HG02588 (cell line): ENCODE measurements at regions not wholly inside any gene's neighbourhood (a gene's known extent, or its start where the extent isn't known, plus 50 kb on each side); places are given as distances from the start of the nearest gene placed in this dataset.
"Not testable (repeated sequence)": the region's sequence is repeated elsewhere in the genome, so short reads cannot be mapped to it uniquely, and the experiment has no call there.

ENCODE experiments used
- ATAC-seq: cut with Tn5 transposase; IDR thresholded peaks from one replicate; pipeline ENCODE4 v1.9.1; 2021; ENCODE audit warnings: mild to moderate bottlenecking, moderate library complexity; ENCODE audit not compliant: unreplicated experiment

DNA sequence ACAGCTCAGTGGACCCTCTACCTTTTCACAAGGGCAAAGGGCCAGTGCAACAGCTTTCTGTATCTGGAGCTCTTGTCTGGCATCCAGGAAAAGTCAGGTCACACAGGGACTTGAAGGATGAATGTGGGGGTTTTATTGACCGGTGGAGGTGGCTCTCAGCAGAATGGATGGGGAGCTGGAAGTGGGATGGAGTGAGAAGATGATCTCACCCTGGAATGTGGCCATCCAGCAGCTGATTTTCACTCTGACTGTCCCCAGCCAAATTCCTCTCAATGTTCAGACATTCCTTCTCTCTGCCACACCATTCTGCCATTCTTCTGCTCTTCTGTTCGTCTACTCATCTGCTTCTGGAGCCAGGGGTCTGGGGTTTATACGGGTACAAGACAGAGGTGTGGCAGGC, 1119.9 kb downstream of the TAF11L14 start:
- no peak for ATAC-seq

DNA sequence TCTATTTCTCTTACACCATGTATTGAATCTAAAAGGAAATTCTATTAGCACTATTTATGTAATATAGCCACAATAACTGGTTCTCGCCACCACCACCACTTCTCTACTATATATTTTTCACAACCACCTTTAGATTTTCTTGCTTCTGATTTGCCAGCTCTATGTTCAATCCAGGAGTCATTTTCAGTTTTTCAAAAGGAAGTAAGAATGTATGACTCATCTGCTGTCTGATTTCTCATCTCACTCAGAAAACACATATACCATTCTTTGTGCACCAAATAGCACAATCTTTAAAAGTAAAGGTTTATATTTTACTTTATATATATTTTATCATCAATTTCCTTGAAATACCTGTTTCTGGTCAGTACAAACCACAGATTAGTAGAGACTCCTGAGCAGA, 1127.5 kb downstream of the TAF11L14 start:
- peak; percentile 81 for ATAC-seq

DNA sequence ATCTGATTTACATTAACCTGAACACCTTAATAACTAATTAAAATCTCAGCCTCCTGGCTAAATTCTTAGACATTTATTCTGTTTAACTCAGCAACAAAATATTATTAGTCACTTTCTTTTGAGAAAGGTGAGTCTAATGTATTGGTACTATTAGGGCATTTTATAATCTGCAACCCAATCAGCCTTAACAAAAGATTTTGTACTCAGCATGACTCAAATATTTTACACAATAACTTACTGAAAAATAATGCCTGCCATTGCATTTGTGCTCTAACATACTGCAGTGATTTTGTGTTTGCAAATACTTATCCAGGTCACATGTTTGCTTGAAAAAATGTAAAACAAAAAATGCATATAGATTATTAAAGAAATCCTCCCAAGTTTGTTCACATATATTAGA, 1129.9 kb downstream of the TAF11L14 start:
- ATAC-seq, result no peak

DNA sequence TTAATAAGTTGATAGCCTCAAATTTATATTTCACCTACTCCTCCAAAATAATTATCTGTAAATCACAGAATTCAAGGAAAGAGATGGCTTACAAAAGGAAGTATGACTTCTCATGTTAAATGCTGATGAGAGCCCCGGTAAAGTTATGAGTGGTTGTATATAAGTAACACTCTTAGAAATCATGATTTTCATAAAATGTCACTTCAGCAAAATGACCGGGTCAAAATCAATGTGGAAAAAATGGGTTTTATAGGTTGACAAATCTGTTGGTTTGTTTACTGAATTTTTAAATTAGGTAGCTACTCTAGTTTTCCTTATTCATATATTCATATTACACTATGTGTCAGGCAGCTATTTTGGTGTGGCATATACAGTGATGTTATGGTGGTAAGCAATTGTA, 1131.0 kb downstream of the TAF11L14 start:
- no peak for ATAC-seq

DNA sequence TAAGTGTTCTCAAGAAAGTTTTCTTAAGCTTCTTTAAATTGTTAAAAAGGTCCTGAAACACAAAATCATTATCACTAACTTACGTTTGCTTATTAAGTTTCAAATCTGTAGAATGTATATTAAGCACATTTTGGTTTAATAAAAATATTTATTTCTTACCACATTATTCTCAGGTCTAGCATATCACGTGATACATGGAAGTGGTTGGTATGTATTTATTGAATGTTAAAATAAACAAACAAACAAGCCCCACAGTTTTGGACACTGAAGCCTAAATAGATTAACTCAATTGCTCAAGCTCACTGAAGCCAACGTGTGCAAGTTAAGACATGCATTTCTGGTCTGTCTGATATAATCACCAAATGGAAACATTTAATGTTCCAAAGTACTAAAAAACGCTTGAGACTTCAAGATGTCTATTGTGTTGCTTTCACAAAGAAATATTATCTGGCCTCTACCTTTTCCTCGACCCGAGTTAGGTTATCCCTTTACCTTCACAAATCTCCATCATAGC, 1136.9 kb downstream of the TAF11L14 start:
- no peak for ATAC-seq

DNA sequence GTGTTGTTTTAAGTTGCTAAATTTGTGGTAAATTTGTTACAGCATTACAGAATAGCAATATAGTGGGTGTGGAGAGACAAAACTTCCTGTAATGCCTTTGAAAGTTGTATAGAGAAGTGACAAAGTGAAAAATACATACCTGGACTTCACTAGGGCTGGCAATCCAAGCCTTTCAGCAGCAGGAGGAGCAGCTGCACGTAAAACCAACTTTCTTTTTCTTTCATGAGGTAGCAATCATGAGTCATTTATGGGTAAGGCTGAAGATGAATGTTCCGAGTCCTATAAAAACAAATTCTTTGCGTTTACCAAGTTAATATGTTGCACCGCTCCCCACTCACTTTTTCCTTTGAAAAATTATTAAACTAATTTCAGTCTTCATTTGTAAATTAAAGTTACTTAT, 1138.2 kb downstream of the TAF11L14 start:
- ATAC-seq, result no peak

DNA sequence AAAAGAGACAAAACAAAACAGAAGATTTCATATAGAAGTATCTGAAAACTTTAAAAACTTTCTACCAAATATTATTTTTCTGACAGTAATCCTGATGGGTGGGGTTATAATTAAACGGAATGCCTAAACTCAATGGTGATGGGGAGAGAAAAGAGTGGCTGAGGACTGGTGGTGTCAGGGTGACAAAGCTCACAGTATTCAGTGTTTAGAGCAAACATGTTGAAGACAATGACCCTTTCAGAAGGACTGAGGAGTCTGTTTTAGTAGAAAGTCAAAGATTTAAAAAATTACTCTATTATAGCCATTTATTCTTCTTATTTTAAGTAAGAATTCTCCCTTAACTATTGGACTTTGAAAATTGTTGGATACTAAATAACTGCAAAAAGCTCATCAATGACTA, 1144.0 kb downstream of the TAF11L14 start:
- ATAC-seq, result no peak

DNA sequence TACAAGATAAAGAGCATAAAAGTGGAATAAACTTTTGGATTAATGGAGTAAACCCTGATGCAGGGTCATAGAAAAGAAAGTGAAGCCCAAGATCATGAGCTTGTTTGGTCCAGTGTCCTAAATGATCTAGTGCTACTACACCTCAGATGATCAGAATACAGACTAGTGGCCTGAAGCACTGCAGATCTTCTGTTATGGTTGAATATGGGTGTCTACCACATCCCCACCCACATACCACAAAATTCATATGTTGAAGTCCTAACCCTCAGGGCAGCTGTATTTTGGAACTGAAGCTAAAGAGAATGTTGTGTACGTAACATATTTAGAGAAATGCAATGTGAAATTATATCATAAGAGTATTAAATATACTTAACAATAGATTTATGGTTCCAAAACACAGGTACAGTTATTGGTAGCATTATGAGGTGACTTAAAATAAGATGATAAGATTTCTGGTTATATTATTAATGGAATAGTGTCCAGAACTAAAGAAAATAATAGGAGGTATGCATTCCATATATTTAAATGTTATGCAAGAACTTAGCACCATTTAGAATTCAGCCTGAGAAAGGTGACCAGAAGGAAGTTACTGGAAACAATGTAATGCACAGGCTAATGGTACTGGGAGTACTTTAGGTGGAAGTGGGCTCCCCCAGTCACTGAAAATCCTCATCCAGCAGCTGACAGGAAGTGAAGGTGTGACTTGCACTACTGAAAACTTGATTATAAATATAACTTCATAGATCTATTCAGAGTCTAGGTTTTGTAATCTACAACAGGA, 1155.1 kb downstream of the TAF11L14 start:
- no peak for ATAC-seq

DNA sequence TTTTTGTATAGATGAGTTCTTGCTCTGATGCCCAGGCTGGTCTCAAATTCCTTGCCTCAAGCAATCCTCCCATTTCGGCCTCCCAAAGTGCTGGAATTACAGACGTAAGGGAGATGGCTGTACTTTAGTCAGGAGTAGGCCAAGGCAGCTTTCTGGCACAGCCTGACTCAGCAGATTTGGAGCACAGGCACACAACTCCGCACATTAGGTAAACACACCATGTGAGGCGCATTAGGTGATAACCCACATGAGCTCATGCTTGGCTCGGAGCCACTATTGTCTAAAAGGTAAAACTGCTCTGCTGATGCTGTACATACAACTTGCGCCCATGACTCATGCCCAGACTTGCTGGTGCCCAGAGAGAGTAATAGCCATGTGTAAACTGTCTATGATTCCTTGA, 1157.9 kb downstream of the TAF11L14 start:
- no peak for ATAC-seq

DNA sequence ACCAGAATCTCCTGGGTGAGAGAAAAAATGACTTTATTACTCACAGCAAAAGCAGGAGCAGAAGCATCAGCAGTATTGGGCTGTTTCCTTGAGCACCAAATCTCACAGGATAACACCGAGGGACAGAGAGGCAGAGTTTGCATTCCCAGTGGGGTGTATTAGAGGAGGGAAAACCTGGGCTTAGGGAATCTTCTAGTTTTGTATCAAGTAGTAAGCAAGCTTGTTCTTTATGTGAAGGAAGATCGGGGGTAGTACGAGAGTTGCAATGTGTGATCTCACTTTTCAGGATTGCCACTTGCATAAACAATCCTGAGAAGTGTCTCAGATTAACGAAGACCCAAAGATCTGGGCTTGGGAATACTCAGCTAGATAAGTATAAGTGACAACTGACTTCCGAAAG, 1163.0 kb downstream of the TAF11L14 start:
- ATAC-seq, result no peak

DNA sequence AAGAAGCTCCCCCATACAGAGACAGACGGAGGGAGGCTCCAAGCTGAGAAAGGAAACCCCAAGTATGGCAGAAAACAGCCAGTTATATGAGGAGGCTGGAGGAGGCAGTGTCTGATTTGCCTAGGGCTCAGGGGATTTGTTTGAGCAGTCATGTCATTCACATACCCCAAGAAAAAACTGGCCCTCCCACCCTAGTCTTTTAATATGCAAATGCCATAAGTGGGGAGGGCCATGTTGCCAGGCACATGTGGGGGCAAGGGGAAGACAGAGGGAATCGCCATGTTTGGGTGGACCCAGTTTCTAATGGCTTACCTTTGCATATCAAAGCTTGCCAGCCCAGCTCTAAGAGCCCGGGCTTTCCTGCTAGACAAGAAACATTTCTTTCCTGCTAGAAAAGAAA, 1163.8 kb downstream of the TAF11L14 start:
- ATAC-seq, result no peak

DNA sequence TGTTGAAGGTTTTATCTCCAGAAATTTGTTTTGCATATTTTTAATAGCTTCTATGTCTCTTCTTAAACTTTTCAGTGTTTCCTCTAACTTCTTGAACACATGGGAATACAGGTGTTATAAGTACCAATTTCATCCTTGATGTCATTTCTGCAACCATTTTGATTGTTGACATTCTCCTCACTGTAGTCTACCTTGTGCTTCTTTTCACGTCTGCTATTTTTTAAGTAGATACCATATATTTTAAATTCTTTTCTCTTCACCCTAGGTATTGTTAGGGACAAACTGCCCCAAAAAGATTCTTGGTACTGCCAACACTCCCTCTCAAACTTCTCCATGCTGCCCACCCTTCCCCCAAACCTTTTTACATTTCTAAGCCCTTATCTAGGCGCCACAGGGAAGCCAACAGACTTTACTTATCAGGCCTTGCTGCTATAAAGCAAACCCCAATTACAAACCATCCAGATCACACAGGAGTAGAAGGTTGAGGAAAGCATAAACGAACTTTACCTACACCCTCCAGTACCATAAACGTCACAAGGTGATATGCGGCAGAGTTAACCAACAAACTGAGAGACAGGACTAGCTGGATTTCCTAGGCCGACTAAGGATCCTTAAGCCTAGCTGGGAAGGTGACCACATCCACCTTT, 1165.3 kb downstream of the TAF11L14 start:
- no peak for ATAC-seq

DNA sequence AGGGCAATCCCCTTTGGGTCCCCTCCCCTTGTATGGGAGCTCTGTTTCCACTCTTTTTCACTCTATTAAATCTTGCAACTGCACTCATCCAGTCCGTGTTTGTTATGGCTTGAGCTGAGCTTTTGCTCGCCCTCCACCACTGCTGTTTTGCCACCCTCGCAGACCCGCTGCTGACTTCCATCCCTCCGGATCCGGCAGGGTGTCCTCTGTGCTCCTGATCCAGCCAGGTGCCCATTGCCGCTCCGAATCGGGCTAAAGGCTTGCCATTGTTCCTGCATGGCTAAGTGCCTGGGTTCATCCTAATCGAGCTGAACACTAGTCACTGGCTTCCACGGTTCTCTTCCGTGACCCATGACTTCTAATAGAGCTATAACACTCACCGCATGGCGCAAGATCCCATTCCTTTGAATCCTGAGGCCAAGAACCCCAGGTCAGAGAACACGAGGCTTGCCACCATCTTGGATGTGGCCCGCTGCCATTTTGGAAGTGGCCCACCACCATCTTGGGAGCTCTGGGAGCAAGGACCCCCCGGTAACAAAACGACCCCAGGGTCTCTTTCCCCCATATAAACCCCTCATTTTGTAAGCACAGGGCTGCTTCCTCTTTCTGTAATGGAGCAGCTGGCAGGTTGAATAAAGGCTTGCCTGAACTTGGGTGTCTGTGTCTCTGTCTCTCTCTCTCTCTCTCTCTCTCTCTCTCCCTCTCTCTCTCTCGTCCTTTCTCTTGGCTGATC, 1166.2 kb downstream of the TAF11L14 start:
- no peak for ATAC-seq

DNA sequence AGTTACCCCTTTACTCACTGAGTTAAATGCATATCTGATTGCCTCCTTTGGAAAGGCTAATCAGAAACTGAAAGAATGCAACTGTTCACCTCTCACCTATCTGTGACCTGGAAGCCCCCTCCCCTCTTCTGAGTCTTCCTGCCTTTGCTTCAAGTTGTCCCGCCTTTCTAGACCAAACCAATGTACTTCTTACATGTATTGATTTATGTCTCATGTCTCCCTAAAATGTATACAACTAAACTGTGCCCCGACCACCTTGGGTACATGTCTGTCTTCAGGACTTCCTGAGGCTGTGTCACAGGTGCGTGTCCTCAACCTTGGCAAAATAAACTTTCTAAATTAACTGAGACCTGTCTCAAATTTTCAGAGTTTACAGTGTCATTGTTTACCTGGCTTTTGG, 1167.2 kb downstream of the TAF11L14 start:
- ATAC-seq, result not testable (repeated sequence)

DNA sequence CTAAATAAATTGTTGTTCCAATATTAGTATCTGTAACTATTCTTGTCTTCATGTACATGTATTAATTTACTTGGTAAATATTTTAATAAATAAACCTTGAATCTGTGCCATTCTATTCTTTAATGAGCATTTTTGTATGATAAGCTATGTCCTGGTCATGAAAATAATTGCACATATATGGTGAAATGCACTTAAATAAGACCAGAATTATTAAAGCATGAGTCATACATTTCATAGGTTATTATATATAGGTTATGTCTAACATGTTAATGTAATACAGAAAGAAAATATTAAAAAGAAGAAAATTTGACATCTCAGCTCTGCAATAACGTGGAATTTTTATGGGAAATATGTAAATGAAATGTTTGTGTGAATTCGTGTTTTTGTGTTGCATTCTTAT, 1168.1 kb downstream of the TAF11L14 start:
- no peak for ATAC-seq

DNA sequence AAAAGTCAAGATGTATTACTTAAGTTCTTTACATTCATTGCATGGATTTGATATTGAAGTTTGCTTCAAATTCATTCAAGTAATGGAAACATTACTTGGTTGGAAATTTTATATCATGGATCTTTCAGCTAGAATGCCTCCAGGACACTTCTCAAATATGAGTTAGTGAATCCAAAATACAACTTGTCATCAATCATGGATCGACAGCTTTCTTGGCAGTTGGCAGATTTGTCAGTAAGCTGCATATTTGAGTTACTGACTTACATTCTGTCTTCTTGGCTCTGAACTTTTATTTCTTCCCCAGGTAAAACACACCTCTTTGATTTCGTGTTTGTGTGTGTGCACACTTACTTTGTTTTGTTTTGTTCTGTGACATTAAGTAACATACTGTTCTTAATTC, 1171.1 kb downstream of the TAF11L14 start:
- ATAC-seq, result no peak

DNA sequence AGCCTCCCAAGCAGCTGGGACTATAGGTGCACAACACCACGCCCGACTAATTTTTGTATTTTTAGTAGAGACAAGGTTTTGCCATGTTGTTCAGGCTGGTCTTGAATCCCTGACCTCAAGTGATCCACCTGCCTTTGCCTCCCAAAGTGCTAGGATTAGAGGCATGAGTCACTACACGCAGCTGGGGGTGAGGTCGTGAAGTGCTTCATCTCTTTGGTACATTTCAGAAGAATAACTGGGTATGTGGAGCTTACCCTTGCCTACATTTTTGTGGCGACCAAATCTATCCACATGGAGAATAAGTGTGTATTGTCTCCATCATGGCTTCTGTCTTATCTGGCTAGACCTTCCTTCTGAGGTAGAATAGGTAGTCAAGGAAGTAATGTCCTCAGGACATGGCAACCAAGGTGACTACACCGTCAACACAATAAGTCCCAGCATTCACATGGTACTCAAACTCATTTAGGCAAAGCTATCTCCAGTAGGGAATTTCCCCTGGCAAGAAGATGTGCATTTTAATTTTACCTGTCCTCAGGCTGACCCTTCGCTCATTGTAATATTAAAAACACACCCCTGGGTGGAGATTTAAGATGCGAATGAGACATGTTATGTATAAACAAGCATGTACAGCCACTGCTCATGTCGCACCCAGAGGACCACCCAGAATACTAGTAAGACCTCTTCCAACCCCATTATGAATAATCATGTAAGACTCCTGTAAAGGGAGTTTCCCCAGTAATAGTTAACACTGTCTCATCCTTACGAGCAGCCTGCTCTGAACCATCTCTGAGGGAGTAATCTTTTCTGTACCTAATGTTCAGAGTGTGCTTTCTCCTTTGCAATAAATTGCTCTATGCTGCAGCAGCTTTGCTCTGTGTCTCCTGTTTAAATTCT, 1173.2 kb downstream of the TAF11L14 start:
- no peak for ATAC-seq

DNA sequence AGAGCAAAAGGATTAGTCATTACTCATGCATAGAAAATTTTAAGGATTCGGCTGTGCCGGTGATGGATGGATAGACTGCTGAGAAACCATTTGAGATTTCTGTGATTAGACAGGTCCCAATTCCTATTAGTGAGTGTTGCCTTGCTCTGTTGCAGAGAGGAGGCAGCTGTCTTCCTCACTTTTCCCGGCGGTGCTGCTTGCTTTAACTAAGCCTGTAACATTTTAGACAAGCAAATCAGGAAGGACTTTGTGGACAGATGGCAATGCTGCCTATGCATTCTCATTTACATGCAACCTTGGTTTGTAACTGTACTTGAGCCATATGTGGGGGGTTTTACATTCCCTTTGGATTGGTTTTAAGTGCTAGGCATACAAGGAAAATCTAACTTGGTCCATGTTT, 1176.3 kb downstream of the CDH18 start:
- no peak for ATAC-seq

DNA sequence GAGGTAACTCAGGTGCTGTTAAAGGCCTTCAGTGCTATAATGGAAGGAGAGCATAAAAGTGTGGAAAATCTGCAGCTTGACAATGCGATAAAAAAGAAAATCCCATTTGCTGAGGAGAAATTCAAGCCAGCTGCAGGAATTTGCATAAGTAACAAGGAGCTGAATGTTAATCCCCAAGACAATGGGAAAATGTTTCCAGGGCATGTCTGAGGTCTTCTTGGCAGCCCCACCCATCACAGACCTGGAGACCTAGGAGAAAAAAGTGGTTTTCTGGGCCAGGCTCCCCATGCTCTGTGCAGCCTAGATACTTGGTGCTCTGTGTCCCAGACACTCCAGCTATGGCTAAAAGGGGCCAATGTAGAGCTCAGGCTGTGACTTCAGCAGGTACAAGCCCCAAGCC, 1159.6 kb downstream of the CDH18 start:
- no peak for ATAC-seq

DNA sequence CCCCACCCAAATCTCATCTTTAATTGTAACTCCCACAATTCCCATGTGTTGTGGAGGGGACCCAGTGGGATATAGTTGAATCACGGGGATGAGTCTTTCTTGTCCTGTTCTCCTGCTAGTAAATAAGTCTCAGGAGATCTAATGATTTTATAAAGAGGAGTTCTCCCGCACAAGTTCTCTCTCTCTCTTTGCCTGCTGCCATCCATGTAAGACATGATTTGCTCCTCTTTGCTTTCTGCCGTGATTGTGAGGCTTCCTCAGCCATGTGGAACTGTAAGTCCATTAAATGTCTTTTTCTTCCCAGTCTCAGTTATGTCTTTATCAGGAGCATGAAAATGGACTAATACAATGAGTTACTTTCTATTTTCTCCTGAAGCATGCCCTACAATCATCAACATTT, 1158.5 kb downstream of the CDH18 start:
- no peak for ATAC-seq

DNA sequence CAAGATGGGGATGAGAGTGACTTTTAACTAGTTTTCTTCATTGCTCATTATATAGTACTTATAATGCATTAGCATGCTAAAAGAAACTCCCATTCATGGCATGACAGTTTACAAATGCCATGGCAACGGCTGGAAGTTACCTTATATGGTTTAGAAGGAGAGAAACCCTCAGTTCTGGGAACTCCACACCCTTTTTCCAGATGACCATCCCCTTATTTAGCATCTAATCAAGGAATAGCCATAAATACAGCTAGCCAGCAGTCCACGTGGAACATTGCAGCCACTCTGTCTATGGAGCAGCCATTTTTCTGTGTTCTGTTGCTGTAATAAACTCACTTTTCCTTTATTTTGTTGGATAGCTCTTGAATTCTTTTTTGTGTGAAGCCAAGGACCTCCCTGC, 1137.8 kb downstream of the CDH18 start:
- ATAC-seq, result no peak
